ENCODE measurements at regions not wholly inside any gene's neighbourhood (a gene's known extent, or its start where the extent isn't known, plus 50 kb on each side); places are given as distances from the start of the nearest gene placed in this dataset.

DNA sequence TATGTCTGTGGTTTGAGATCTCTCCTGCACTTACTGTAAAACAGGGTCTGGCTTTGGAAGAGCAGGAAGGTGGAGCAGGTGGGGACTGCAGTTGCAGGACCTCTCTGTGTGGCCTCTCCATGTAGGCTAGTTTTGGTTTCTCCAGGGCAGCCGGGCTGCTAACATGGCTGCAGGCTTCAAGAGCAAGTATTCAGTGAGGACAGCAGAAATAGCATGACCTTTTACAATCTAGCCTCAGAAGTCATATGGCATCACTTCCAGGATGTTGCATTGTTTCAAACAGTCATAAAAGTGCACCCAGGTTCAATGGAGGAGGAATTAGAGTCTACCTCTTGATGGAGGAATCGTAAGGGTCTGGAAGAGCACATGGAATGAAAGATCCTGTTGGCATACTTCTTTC lies 728.7 kb downstream of the NTRK3 start:
- TF ChIP-seq ZFX (IDR thresholded peaks at IDR 0.05; ENCODE audit: borderline replicate concordance) (no peak), CTCF (IDR thresholded peaks at IDR 0.05) (no peak)
- H3K27ac ChIP-seq: no peak overlapping the region

- no peak overlapping the region for H3K27ac ChIP-seq
- TF ChIP-seq ZFX (IDR thresholded peaks at IDR 0.05; ENCODE audit: borderline replicate concordance): no peak
- no peak for TF ChIP-seq CTCF (IDR thresholded peaks at IDR 0.05)
These were observed 729.1 kb downstream of the NTRK3 start for GRCh38 chr15:87527416-87527815.

- H3K27ac ChIP-seq: no peak overlapping the region
- no peak for TF ChIP-seq CTCF (IDR thresholded peaks at IDR 0.05)
- no peak for TF ChIP-seq ZFX (IDR thresholded peaks at IDR 0.05; ENCODE audit: borderline replicate concordance)
These were observed 733.0 kb downstream of the NTRK3 start for GRCh38 chr15:87523516-87523915.

DNA sequence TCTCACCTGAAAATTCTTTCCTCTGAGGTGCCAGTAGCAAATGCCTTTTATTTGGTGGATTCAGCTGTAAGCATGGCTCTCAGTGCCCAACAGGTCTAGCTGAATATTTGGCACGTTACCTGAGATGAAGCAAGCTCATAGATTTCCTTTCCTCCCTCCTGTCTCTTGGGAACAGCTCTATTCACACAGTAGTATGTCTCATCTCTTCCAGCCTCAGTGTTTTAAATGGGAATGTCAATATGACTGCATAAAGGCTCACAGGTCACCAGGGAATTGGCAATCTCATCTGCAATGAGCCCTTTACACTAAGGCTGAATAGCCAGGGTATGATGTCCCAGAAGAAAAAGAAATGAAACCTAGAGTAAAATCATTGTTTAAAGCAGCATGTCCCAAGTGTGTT lies 733.5 kb downstream of the NTRK3 start:
- H3K27ac ChIP-seq: no peak overlapping the region
- TF ChIP-seq ZFX (IDR thresholded peaks at IDR 0.05; ENCODE audit: borderline replicate concordance): no peak
- no peak for TF ChIP-seq CTCF (IDR thresholded peaks at IDR 0.05)

DNA sequence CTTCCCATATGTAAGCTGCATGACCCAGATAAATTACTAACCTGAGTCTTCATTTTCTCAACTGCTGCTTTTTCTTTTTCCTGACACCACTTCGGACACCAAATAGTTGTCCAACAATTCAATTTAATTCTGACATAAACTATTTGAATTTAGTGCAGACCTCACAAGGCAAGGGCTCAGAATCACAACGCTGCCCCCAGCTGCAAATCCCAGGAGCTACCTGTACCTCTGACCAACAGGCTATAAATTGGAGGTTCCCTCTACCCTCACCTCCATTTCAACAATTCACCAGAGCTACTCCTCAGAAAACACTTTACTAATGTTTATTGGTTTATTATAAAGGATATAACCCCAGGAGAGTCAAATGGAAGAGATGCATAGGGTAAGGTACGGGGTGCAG lies 737.6 kb downstream of the NTRK3 start:
- no peak for TF ChIP-seq ZFX (IDR thresholded peaks at IDR 0.05; ENCODE audit: borderline replicate concordance)
- no peak for TF ChIP-seq CTCF (IDR thresholded peaks at IDR 0.05)

DNA sequence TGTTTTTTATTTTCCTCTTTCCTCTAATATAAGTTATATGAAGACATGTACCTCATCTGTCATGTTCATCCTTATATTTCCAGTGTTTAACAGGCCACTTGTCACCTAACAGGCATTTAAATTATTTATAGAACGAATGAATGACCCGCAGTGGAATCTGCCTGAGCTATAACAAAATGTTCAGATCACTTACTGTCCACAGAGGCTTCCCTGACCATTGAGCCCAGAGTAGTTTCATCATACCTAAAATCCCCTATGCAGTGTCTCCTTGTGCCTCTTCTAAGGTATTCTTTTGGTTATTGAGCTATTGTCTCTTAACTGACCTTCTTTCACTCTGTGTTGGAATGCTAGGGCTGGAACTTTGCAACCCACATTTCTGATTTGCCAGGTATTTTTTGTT lies 748.5 kb downstream of the NTRK3 start:
- no peak overlapping the region for H3K27ac ChIP-seq
- no peak for TF ChIP-seq CTCF (IDR thresholded peaks at IDR 0.05)
- no peak for TF ChIP-seq ZFX (IDR thresholded peaks at IDR 0.05; ENCODE audit: borderline replicate concordance)

More for the DNA sequence above, 737.6 kb downstream of the NTRK3 start:
- no peak overlapping the region for H3K27ac ChIP-seq

- TF ChIP-seq CTCF (IDR thresholded peaks at IDR 0.05) (no peak), ZFX (IDR thresholded peaks at IDR 0.05; ENCODE audit: borderline replicate concordance) (no peak)
These were observed 754.4 kb downstream of the NTRK3 start for GRCh38 chr15:87502173-87502572.

More at GRCh38 chr15:87502173-87502572, 754.4 kb downstream of the NTRK3 start:
- no peak overlapping the region for H3K27ac ChIP-seq

Data from 22Rv1 (cell line).